GM20431 (cell line): ENCODE measurements at regions not wholly inside any gene's neighbourhood (a gene's known extent, or its start where the extent isn't known, plus 50 kb on each side); places are given as distances from the start of the nearest gene placed in this dataset.

Source experiments
- in situ Hi-C: fragments of 300-500 bp; cut with MseI, MboI; formaldehyde crosslinking; loops from one replicate; pipeline ENCODE4 v1.15.0; 2020; ENCODE audit warnings: low sequenced_read_pairs; ENCODE audit not compliant: unreplicated experiment

DNA sequence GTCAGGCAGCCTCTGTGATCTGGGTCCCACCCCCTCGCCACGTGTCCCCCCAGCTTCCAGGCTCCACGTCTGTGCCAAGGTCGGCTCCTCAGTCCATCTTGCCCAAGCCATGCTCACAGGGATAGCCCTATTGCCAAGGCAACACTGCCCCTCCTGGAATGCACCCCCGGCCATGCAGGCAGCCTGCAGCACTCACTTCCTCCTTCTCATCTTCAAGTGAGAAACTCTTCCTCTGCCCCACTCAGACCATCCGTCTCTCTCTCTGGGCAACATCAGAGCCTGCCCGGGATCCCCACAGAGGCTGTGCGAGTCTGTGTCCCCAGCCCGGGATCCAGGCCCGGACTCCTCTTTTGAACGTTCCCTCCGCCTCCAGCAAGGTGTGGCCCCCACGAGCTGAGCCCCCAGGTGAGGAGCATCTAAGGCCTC lies 852.3 kb downstream of the BRD1 start:
- in situ Hi-C loops = no loop called here

DNA sequence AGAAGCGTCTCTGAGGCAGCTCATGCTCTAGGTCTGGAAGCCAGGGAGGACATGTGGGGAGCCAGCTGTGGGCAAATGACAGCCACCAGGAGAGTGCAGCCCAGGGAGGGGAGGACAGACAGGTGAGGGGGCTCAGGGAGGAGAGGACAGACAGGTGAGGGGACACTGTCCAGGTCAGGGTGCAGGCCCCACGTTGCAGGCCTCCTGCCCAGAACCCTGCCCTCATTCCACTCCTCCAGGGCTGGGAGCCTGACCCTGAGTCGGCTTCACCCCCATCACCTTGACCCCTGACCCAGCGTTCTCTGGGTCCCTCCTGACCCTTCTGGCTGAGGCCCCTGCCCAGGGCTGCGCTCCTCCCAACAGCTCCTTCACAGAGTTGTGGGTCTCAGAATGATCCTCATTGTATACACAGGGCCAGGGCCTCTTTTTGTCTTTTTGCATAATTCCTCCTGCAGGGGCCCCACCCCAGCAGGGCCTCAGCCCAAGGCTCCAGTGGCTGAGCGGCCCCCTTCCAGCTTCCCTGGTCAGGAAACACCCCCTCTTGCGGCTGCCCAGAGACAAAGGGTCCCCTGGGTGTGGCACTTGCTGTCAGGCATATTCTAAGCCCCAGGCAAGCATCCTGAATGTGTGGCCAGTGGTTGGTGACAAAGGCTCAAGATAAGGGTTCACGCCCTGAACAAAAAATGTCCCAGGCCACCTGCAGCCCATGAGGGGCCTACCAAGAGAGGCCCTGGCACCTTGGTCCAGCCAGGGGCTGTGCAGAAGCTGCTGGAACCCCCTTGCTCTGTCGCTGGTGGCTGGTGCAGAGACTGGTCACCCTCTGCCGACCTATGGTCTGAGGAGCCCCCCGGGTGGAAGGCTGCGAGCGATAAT lies 853.0 kb downstream of the BRD1 start:
- in situ Hi-C loops = no loop called here

DNA sequence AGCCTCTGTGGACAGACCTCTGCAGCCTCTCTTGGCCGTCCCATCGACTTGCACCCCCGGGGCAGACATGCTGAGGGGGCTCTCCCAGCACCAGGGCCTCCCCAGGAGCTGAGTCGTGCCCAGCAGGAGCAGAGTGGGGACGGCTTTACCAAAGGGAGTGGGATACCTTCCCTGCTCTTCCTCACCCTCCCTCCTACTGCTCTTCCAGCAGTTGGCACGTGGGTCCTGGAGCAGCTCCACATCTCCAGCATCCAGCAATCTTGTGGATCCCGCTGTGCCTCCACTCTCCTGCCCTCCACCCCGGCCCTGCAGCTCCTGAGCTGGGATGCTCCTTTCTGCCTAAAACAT lies 854.0 kb downstream of the BRD1 start:
- in situ Hi-C loops = no loop called here

DNA sequence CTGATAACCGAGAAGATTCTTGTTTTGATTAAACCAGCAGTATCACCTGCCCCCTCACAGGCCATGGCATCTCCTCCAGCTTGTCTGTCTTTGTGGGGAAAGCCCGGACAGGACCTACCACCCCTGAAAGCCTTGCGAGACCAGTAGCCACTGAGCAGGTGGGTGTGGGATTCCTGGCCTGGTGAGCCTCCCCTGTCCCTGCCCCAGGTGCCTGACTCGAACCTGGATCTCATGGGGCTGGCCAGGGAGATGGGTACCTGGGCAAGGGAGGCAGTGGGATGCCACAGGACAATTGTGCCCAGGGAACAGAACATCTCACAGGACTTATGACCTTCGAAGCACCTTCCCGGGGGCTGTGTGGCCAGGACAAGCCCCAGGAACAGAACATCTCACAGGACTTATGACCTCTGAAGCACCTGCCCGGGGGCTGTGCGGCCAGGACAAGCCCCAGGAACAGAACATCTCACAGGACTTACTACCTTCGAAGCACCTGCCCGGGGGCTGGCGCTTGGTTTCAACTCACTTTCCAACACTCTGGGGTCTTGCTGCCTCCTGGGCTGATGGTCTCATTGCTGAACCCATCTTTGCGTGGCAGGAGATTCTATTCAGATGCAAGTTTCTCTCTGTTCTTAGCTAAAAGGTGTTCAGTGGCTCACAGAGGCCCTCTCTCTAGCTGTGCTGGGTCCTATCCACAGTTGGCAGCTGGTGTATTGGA lies 854.5 kb downstream of the BRD1 start:
- in situ Hi-C loops = no loop called here

DNA sequence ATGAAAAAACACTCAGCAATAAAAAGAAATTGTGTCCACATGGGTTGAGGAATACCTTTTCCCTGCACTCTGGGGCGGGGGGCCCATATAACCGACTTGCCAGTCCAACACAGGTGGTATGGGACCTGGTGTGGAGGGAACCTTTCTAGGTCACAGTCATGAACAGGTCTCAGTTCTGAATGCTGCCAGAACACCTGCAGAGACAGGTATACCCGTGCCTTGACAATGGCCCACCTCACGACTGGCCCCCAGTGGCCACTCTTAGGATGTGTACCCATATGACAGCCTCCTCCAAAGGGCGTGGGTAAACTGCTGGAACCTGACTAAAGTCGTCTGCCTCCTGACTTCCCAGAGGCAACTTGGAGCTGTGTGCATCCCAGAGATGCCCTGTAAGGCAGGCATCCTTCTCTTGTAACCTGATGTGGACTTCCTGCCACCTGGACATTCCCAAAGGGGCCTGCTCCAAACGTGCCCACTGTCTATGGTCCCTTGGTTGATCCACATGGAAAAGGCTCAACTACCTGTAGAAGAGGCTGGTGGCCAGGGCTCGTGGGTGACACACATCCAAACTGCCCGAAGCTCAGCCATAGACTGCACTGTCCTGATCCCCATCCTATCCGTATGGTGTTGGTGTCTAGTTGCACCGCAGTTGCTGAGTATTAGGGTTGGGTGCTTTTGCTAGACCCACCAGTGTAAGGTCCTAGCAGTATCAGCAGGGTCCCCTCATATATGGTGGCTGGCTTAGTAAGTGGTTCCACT lies 859.3 kb downstream of the BRD1 start:
- in situ Hi-C loops = no loop called here

DNA sequence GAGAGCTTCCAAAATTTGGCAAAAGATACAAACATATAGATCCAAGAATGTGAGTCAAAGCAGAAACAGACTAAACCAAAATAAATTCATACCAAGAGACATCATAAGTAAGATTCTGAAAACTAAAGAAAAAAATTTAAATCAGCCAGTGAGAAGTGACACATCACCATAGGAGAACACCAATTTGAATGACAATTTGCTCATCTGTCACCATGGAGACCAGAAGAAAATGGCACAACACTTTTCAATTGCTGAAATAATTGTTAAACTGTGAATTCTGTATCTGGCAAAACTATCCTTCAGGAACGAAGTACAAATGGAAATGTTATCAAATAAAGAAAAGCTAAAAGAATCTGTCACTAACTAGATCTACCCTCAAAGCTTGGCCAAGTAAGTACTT lies 864.3 kb downstream of the BRD1 start:
- in situ Hi-C loops = no loop called here

DNA sequence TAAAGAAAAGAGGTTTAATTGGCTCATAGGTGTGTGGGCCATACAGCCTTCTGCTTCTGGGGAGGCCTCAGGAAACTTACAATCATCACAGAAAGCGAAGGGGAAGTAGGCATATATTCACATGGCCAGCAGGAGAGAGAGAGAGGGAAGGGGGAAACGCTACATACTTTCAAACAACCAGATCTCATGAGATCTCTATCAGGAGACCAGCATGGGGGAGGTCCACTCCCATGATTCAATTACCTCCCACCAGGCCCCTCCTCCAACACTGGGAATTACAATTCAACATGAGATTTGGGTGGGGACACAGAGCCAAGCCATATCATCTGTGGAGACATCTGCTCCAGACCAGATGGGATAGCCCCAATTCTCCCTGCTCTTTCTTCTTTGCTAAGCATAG lies 866.0 kb downstream of the BRD1 start:
- in situ Hi-C loops = no loop called here

DNA sequence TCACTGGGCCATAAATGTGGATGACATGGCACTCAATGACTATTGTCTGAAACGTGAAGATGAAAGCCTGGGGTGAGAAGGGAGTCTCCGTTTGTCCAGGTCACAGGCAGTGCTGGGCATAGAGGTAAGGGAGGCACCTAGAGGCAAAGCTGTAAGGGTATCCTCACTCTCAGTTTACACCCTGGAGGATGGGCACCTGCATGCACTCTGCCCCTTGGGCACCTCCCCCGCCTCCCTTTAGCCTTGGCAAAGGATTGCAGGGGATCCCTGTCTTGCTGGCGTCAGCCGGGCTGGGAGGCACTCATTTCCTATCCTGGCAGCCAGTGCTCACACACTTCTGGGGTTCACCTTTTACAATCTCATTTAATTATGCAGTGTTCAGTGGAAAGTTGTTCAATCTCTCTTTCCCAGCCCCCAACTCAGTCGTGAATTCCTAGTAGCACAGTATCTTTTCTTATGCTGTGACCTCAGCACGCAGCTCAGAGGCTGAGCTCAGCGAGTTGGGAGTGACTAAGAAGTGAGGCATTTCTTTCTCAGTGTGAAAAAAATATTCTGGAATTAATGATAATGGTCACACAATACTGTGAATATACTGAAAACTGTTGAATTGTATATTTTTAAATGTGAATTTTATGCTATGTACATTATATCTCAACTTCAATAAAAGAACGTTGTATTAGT lies 866.6 kb downstream of the BRD1 start:
- in situ Hi-C loops = no loop called here

DNA sequence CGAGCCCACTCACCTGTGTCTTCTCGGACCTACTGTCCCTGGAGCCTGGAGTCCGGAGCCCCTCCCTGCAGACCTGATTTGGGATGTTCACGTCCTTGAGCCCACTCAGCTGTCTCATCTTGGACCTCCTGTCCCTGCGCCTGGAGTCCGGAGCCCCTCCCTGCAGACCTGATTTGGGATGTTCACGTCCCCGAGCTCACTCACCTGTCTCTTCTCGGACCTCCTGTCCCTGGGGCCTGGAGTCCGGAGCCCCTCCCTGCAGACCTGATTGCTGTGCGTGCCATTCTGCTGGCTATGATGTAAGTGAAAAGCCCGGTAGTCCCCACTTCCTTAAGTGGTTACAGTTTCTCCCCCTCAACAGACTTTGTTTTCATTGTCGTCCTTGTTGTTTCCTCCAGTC lies 867.1 kb downstream of the BRD1 start:
- in situ Hi-C loops = no loop called here

DNA sequence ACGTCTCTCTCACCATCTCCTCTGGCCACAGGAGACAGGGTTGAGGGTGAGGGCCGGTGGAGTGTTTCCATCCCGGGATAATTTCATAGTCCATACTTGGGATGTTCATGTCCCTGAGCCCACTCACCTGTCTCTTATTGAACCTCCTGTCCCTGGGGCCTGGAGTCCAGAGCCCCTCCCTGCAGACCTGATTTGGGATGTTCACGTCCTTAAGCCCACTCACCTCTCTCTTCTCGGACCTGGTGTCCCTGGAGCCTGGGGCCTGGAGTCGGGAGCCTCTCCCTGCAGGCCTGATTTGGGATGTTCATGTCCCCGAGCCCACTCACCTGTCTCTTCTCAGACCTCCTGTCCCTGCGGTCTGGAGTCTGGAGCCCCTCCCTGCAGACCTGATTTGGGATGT lies 868.2 kb downstream of the BRD1 start:
- in situ Hi-C loops = no loop called here

DNA sequence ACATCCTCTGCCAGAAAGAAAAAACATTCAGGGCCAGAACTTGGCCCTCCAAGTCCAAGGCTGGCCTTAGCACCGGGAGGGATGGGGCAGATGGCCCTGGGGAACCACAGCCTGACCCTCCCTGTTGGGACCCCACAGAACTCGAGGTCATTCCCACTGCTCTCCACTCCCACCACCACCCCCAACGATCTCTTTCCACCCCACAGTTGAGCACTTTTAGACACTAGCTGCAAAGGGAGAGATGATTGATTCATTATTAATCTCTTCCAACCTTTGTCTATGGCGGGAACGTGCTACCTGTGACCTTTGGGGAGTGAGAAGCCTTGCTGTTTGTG lies 869.7 kb downstream of the BRD1 start:
- in situ Hi-C loops = no loop called here

DNA sequence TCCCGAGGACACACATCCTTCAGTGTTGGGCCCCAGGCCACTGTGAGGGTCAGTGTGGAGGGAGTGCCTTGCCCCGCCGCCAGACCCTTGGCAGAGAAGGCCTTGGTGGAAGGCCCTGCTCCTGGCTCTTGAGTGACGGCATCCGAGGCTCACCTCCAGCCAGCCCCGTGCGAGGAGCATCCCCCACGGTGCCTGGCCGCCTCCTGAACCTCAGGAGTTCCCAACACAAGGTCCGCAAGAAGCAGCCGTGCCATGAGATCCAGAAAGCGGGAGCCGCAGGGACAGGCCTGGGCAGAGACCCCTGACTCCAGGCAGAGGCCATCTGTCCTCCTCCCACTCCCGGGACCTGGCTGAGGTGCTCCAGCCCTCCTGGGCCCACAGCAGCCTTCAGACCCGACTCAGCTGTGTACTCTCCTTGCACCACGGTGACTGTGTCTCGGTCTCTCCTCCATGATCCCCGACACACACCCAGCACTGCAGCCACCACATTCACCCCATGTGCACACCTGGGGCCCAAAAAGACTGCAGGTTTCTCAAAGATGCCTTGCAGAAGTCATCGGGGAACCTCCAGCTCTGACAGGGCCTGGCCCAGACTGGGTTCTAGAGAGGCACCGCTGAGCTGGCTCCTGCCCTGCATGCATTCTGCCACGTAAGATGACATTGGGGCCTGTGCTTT lies 870.2 kb downstream of the BRD1 start:
- in situ Hi-C loops = no loop called here

DNA sequence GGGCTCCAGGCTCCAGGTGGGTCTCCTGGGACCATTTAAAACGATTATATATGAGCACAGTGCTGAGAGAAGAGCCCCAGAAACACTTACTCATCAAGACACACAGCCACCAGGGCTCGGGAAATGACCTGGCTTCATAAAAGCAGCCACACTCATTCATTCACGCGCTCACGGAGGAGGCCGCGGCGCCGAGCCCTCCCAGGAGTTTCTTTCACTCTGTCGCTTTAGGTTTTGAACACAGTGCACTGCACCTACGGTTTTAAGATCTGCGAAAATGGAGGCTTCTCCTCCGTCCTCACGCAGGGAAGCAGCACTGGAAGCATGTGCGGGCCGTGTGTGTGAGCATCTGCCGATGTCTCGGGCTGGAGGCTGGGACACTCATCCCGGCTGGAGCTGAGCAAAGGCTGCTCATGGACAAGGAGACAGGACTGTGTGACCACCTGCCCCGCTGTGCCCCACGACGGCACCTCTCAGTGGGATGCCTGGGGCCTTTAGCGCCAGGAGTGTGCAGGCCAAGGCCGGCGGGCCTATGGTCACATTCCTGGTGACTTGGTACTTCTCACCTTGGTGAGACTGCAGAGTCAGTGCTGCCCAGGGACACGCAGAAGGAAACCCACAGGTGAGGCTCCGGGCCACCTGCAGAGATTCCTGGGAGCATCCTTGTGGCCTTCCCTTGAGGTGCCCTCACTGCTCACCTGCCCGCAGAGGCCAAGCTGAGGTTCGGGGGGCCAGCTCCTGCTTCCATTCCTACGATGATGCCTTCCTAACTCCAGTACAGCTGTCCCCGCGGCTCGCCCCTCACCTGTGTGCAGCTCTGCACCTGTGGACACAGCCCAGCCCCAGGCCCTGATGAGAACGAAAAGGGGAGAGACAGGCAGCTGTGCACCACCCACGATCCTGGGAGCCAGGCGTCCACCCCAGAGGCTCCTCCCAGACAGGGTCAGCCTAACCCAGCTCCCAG lies 872.0 kb downstream of the BRD1 start:
- in situ Hi-C loops = no loop called here

DNA sequence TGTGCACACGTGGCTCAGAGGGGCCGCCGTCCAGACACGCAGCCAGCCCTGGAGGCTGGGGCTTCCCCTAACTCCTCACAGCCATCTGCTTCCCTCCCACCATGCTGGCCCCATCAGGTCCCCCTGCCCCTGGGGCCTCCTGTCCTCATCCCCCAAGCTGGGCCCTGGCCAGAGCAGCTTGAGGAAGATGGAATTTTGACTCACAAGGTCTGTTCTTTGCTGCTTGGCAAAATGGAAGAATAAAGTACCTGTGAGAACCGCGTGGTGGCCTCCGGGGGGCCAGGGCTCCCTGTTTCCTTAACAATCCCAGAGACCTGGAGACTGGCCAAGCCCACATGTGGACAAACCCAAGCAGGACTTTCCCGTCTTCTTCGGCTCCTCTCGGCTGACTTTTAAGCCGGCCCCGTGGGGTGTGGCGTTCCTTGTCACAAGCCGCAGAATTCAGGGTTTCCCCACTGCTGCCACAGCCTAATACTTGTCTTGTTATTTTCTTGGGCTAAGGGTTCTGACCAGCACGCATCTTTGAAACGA lies 872.8 kb downstream of the BRD1 start:
- in situ Hi-C loops = no loop called here

DNA sequence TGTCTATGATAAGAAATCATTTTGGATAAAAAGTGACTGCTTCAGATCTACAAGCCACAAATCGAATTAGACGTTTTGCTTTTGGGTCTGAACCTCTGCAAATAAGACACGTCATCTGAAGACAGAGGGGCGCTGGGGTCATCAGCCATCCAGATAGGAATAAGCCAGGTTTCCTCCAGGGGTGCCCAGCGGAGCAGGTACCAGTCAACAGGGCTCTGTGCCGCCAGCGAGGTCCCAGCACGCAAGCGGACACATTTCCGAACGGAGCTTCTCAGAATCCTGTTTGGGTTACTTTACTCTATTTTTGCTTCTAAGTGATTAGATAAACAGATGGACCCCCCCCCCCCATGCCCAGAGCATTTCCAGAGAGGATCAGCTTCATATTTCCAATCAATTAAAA lies 873.8 kb downstream of the BRD1 start:
- in situ Hi-C loops = no loop called here

DNA sequence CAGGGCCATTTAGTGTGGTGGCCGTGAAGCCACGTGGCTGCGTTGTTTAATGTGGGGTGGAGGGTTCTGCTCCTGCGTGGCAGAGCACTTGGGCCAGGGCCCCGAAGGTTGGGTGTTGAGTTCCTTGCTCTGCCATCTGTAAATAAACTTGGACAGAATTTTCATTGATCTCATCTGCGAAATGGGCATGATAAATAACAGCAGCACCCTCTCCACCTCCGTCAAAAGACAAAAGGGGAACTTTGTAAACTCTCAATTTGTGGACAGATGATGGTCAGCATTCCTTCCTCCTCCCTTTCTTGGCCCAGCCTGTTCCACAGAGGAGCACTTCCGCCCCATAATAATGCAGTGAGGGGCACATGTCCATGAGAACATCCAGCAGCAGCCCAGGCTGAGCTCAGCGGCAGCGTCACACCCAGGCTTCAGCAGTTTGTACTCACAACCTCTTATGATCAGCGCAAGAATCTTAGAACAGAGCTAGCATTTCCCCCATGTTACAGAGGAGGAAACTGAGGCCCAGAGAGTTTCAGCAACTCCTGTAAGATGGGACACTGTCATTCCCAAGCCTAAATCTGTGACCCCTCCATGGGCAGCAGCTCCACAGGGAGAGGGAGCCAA lies 874.5 kb downstream of the BRD1 start:
- in situ Hi-C loops = no loop called here

DNA sequence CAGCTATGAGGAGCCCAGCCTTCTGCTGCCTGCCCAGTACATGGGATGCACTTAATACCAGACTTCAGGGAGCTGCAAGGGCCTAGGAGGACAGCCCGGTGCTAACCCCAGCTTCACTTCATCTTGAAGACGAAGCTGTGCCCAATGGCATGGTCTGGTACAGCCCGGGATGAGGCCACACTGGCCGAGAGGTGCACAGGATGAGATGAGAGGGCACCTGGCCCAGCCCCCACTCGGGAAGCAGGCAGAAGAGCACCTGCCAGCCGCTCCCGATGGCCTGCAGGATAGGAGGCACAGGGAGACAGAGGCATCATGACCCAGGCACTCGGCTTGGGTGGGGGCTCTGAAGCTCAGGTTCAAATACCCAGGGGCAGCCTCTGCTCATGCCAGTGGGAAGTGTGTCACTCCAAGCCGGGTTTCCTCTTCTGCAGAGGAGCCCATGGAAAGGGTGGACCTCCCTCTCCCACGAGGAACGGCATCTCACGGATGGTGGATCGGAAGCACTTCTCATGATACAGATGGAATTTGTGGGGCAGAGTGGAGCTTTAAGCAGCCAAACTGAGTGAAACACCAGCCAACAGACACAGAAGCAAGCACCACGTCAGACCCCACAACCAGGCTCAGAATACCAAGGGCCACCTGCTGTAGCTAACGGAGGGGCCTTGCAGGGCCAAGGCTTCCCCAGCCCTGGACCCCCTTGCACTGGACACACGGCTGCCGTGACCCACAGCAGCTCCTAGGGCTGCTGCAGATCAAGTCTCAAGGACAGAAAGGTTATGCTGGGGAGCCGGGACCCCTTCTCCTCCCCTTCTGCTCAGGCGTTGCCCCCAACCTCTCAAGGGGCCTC lies 875.2 kb downstream of the BRD1 start:
- in situ Hi-C loops = no loop called here
